ENCODE measurements at regions not wholly inside any gene's neighbourhood (a gene's known extent, or its start where the extent isn't known, plus 50 kb on each side); places are given as distances from the start of the nearest gene placed in this dataset.

DNA sequence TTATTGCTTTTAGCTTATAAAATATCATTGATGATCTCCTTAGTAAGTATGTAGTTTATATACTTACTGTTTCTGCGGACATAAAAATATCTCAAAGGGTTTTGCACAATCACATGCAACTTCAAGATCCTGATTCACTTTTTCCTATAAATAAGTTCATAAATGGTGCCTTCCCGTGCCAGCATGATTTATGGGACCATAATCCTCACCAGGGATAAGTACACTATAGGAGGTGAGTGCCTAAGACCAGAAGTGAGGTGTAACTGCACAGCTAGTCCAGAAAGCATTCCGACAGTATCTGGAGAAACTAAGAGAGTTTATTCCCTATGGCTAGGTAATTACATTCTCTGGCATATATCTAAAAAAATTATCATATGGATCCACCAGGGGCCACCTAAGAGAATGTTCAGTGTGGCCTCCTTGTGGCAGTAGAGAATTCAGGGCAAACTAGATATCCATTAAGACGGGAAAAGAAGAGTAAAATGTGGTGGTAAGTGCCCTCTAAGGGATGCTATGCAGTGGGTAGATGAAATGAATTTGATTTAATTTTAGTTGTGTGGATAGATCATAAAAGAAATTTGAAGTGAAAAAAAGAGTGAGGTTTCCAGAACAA lies 402.5 kb upstream of the SLC24A2 start:
- DNase-seq, result no peak

DNA sequence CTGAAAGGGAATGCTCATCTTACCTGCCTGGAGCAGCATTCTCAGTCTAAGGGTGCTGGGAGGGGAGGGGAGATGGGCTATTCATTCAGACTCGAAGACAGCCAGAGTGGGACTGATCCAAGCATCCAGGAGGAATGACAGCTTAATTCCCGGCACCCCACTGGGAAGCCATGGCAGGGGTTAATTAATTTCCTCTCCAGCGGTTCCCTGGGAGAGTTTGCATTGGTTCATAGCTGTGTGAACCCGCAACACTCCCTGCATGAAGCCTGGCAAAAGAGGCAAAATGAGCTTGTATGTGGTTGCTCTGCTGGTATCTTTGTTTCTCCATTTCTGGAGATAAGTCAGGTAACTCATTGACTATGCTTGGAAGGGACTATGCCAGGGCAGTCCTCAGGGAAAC lies 401.0 kb upstream of the SLC24A2 start:
- no peak for DNase-seq

- DNase-seq, result no peak
Measured at GRCh38 chr9:20188616-20189369, 400.0 kb upstream of the SLC24A2 start.

GRCh38 chr9:20187318-20187717 lies 398.5 kb upstream of the SLC24A2 start:
- DNase-seq, result no peak

DNA sequence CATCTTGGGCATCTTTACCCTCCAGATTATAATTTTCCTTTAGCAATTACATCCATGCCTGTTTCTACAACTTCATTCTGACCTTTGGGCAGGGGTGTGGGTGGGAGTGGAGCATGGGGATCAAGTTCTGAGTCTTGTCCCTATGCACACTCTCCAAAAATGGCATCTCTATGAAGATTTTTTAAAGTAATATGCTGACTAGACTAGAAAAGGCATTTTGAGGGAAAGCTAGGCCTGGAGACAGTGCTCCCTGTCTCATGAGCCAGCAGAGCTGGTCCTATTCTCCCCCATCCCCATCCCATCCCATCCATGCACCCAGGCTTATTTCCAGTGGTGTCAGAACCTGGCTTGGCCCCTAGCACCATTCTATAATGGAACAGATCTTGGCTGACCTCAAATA lies 398.0 kb upstream of the SLC24A2 start:
- DNase-seq, result no peak

- no peak for DNase-seq
Measured at GRCh38 chr9:20186231-20186630, 397.4 kb upstream of the SLC24A2 start.

DNA sequence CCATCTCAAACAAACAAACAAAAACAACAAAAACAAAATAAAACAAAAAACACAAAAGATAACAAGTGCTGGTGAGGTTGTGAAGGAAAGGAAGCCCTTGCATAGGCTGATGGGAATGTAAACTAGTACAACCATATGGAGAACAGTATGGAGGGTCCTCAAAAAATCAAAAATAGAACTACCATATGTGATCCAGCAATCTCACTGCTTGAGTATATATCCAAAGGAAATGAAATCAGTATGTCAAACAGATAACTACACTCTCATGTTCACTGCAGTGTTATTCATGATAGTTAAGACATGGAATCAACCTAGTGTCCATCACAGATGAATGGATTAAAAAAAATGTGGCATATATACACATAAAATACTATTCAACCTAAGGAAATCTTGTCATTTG lies 395.7 kb upstream of the SLC24A2 start:
- DNase-seq, result no peak

- no peak for DNase-seq
Measured at GRCh38 chr9:20178679-20179078, 389.8 kb upstream of the SLC24A2 start.

- no peak for DNase-seq
Measured at GRCh38 chr9:20178197-20178596, 389.4 kb upstream of the SLC24A2 start.

DNA sequence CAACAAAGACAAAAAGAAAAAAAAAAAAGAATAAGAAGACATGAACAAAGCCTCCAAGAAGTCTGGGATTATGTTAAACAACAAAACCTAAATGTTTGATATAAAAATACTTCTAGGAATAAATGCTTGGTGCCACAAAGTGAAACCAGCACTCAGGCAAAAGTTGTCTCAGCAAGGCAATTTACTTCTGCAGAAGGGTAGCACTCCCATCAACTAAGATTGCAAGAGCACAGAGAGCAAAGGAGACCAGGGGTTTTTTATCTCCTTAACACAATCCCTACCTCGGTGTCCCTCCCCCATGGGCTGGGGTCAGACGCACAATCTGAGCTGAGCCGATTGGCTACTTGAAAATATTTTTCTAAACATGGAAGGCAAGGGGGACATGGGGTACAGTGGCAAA lies 381.3 kb upstream of the SLC24A2 start:
- no peak for DNase-seq

GRCh38 chr9:20152151-20152725 lies 363.4 kb upstream of the SLC24A2 start:
- no peak for DNase-seq

GRCh38 chr9:20148416-20148815 lies 359.6 kb upstream of the SLC24A2 start:
- no peak for DNase-seq

GRCh38 chr9:20144197-20144596 lies 355.4 kb upstream of the SLC24A2 start:
- DNase-seq, result no peak

- no peak for DNase-seq
Measured at GRCh38 chr9:20139763-20140290, 351.0 kb upstream of the SLC24A2 start.

GRCh38 chr9:20138841-20139240 lies 350.0 kb upstream of the SLC24A2 start:
- DNase-seq, result no peak

DNA sequence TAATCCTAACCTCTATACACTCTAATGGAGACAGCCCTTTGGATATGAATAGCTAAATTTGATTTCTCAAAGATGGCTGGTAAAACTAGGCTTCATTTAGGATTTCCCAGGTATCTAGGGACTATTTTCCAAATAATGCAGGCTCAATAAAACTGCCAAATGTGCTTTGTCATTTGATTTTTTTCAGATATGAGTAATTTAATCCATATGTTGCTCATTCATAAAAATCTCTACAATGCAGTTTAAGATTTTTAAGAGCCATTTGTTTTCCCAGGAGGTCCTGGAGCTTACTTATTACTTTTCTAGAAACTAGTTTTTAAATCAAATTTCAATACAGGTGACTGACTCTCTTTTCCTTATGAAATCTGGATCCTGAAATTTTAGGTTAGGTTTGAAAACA lies 349.3 kb upstream of the SLC24A2 start:
- DNase-seq, result no peak

- DNase-seq, result no peak
Measured at GRCh38 chr9:20137425-20137824, 348.6 kb upstream of the SLC24A2 start.

- no peak for DNase-seq
Measured at GRCh38 chr9:20135119-20135697, 346.4 kb upstream of the SLC24A2 start.

DNA sequence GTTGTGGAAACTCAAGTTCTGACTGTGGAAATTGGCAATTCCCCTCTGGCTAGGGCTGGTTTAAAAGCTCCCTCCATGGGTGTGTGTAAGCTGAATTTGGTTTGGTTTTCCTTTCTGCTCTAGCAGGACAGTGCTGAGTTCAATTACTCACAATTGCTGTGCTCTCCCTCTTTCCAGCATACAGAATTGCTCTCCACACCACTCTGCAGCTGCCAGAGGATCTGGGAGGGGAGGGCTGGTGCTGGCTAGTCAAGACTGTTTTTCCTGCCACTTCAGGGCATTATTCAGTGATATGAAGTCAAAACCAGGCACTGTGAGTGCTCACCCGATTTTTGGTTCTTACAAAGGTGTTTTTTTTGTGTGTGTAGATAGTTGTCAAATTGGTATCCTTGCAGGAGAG lies 336.9 kb upstream of the SLC24A2 start:
- no peak for DNase-seq

GRCh38 chr9:20119566-20119965 lies 330.7 kb upstream of the SLC24A2 start:
- no peak for DNase-seq

DNA sequence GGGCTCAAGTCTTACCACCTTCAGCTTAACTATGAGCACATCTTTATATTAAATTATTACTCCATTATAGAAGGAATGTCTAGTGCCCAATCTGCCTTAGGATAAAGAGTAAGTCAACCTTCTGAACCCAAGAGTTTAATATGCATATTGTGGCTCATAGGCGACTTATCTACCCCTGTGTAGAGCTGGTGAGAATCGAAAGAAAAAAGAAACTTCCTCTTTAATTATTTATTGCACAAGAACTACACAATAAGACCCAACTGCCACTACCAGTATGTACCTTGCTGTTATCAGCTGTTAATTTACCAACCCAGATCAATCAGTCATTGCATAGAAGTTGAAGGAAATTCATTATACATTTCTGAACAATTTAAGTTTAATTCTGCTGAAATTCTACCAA lies 329.1 kb upstream of the SLC24A2 start:
- DNase-seq, result no peak

DNA sequence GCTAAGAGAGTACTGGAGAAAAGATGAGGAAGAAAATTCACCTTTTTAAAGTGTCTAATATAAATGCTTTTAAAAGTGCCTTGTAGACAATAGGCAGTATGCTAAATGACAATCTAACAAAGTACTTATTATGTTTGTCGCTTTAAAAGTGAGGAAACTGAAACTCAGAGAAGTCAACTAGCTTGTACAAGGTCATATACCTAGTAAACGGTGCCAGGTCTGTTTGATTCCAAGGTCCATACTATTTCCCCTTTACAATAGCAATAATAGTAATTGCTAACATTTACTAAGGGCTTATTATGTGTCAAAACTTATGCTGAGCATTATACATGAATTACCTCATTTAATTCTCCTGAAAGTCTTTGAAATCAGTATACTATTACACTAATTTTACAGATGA lies 328.6 kb upstream of the SLC24A2 start:
- DNase-seq, result no peak

GRCh38 chr9:20114974-20115373 lies 326.1 kb upstream of the SLC24A2 start:
- DNase-seq, result no peak

DNA sequence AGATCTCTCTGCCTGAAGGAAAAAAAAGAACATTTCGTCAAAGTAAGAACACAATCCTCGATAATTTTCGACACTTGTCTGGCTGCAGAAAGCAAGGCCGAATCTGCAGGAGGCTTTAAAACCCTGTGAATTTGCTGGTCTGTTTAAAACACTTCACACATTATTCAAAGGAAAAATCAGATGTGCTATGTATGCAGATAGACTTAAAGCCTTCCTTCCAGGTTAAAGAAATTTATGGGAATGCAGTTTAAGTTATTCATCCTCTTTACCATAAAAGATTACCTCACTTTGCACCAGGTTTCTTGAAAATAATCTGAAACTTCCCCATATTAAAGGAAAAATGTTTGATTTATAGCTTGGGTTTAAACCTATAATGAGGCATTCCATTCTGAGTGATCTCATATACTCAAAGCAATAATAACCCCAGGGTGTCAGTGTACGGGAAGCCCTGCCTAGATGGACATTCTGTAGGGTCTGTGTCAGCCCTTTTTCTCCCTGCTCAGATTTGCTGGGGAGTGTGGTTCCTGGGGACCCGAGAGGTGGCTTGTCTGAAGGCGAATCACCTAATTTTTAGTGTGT lies 323.5 kb upstream of the SLC24A2 start:
- no peak for DNase-seq

All from DMS79 (cell line).